ENCODE measurements at regions not wholly inside any gene's neighbourhood (a gene's known extent, or its start where the extent isn't known, plus 50 kb on each side); places are given as distances from the start of the nearest gene placed in this dataset.

GRCh38 chr7:49618028-49618427 lies 155.4 kb upstream of the VWC2 start (continued):
- TF ChIP-seq, protein P1, sequence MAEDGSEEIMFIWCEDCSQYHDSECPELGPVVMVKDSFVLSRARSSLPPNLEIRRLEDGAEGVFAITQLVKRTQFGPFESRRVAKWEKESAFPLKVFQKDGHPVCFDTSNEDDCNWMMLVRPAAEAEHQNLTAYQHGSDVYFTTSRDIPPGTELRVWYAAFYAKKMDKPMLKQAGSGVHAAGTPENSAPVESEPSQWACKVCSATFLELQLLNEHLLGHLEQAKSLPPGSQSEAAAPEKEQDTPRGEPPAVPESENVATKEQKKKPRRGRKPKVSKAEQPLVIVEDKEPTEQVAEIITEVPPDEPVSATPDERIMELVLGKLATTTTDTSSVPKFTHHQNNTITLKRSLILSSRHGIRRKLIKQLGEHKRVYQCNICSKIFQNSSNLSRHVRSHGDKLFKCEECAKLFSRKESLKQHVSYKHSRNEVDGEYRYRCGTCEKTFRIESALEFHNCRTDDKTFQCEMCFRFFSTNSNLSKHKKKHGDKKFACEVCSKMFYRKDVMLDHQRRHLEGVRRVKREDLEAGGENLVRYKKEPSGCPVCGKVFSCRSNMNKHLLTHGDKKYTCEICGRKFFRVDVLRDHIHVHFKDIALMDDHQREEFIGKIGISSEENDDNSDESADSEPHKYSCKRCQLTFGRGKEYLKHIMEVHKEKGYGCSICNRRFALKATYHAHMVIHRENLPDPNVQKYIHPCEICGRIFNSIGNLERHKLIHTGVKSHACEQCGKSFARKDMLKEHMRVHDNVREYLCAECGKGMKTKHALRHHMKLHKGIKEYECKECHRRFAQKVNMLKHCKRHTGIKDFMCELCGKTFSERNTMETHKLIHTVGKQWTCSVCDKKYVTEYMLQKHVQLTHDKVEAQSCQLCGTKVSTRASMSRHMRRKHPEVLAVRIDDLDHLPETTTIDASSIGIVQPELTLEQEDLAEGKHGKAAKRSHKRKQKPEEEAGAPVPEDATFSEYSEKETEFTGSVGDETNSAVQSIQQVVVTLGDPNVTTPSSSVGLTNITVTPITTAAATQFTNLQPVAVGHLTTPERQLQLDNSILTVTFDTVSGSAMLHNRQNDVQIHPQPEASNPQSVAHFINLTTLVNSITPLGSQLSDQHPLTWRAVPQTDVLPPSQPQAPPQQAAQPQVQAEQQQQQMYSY (CRISPR knock-in tag; IDR thresholded peaks at IDR 0.05) = no peak
- TF ChIP-seq SMAD3 (CRISPR knock-in tag; IDR thresholded peaks at IDR 0.05; ENCODE audit: borderline replicate concordance) (no peak), ZNF671 (CRISPR knock-in tag; IDR thresholded peaks at IDR 0.05) (no peak), ZNF317 (CRISPR knock-in tag; IDR thresholded peaks at IDR 0.05; ENCODE audit: borderline replicate concordance, low read depth) (no peak)

DNA sequence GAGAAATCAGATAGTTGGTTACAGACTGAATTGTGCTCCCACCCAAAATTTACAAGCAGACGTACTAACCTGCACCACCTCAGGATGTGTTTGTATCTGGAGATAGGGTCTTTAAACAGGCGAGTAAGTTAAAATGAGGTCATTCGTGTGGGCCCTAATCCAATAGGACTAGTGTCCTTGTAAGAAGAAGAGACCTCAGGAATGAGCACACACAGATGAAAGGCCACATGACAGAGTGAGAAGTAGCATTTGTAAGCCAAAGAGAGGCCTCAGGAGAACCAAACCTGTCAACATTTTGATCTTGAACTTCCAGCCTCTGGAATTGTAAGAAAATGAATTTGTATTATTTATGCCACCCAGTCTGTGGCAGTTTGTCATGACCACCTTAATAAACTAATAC lies 149.5 kb upstream of the VWC2 start:
- ChIA-PET POLR2A (no interaction called here), CTCF (no interaction called here)
- peaks cover 10% of the 10 kb centered on the region for H3K4me1 Mint-ChIP-seq
- ATAC-seq = no peak
- H3K9me3 Mint-ChIP-seq = peaks cover 25% of the 10 kb centered on the region
- no peak overlapping the region for H3K27ac Mint-ChIP-seq
- no peak for TF ChIP-seq JUN (CRISPR knock-in tag; IDR thresholded peaks at IDR 0.05)
- TF ChIP-seq ZNF219 (CRISPR knock-in tag; IDR thresholded peaks at IDR 0.05; ENCODE audit: borderline replicate concordance) = no peak
- no peak for TF ChIP-seq TCF7 (CRISPR knock-in tag; IDR thresholded peaks at IDR 0.05; ENCODE audit: low read depth)
- no peak for TF ChIP-seq SMAD3 (CRISPR knock-in tag; IDR thresholded peaks at IDR 0.05; ENCODE audit: borderline replicate concordance)
- TF ChIP-seq GTF2I (CRISPR knock-in tag; conservative IDR thresholded peaks at IDR 0.05) = no peak
- TF ChIP-seq, protein P2, sequence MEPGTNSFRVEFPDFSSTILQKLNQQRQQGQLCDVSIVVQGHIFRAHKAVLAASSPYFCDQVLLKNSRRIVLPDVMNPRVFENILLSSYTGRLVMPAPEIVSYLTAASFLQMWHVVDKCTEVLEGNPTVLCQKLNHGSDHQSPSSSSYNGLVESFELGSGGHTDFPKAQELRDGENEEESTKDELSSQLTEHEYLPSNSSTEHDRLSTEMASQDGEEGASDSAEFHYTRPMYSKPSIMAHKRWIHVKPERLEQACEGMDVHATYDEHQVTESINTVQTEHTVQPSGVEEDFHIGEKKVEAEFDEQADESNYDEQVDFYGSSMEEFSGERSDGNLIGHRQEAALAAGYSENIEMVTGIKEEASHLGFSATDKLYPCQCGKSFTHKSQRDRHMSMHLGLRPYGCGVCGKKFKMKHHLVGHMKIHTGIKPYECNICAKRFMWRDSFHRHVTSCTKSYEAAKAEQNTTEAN (CRISPR knock-in tag; IDR thresholded peaks at IDR 0.05) = no peak
- TF ChIP-seq NFATC4 (CRISPR knock-in tag; IDR thresholded peaks at IDR 0.05) = no peak
- no peak for TF ChIP-seq PRRX2 (CRISPR knock-in tag; IDR thresholded peaks at IDR 0.05)
- TF ChIP-seq, protein P3, sequence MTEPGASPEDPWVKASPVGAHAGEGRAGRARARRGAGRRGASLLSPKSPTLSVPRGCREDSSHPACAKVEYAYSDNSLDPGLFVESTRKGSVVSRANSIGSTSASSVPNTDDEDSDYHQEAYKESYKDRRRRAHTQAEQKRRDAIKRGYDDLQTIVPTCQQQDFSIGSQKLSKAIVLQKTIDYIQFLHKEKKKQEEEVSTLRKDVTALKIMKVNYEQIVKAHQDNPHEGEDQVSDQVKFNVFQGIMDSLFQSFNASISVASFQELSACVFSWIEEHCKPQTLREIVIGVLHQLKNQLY (CRISPR knock-in tag; IDR thresholded peaks at IDR 0.05) = no peak
- no peak for TF ChIP-seq TEAD4 (CRISPR knock-in tag; IDR thresholded peaks at IDR 0.05)
- TF ChIP-seq ELF4 (CRISPR knock-in tag; IDR thresholded peaks at IDR 0.05; ENCODE audit: low read depth) = no peak
- no peak for TF ChIP-seq OVOL2 (CRISPR knock-in tag; IDR thresholded peaks at IDR 0.05; ENCODE audit: borderline replicate concordance)
- TF ChIP-seq CREM (CRISPR knock-in tag; IDR thresholded peaks at IDR 0.05) = no peak
- no peak for TF ChIP-seq E2F5 (CRISPR knock-in tag; IDR thresholded peaks at IDR 0.05)
- TF ChIP-seq TEAD1 (CRISPR knock-in tag; IDR thresholded peaks at IDR 0.05) = no peak
- no peak overlapping the region for H3K4me3 Mint-ChIP-seq
- no peak for DNase-seq (ENCODE audit: low spot score)
- H3K36me3 Mint-ChIP-seq = peaks cover 5% of the 10 kb centered on the region
- no peaks in the 10 kb centered on the region; the same call in 1 of the 2 replicates for H3K27me3 Mint-ChIP-seq (ENCODE audit: low read depth)

DNA sequence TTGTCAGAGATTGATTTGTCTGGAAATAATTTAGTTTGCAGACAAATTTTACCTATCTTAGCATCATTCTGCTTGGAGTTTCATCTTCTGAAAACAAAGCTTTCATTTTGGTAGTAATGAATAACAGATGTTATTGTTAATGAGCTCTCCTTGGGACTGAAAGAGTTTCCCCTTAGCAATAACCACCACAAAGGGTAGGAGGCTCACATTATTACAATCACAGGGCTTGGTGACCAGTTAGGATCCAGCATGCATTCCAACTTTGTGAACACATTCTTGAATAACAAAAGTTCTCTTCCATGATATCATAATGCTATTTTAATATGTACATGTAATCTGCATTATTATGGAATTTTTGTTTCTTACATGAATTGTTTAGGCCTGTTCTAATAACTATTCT lies 148.8 kb upstream of the VWC2 start:
- no peak overlapping the region for H3K4me3 Mint-ChIP-seq
- H3K36me3 Mint-ChIP-seq = peaks cover 5% of the 10 kb centered on the region
- DNase-seq (ENCODE audit: low spot score) (no peak), ATAC-seq (no peak)
- H3K9me3 Mint-ChIP-seq = peaks cover 20% of the 10 kb centered on the region
- H3K4me1 Mint-ChIP-seq = peaks cover 10% of the 10 kb centered on the region
- CTCF ChIA-PET = interaction anchor here (1.5 kb wide), 1 partner anchor 11 kb away, joined by 4 read pairs; no protein-coding TSS in a partner anchor
- no peaks in the 10 kb centered on the region; the same call in 1 of the 2 replicates for H3K27me3 Mint-ChIP-seq (ENCODE audit: low read depth)
- POLR2A ChIA-PET = no interaction called here
- no peak overlapping the region for H3K27ac Mint-ChIP-seq
- TF ChIP-seq JAZF1 (CRISPR knock-in tag; IDR thresholded peaks at IDR 0.05) = no peak
- TF ChIP-seq FOXP1 (CRISPR knock-in tag; IDR thresholded peaks at IDR 0.05; ENCODE audit: borderline replicate concordance) = no peak
- TF ChIP-seq ATF1 (CRISPR knock-in tag; IDR thresholded peaks at IDR 0.05) = no peak
- TF ChIP-seq, protein P4, sequence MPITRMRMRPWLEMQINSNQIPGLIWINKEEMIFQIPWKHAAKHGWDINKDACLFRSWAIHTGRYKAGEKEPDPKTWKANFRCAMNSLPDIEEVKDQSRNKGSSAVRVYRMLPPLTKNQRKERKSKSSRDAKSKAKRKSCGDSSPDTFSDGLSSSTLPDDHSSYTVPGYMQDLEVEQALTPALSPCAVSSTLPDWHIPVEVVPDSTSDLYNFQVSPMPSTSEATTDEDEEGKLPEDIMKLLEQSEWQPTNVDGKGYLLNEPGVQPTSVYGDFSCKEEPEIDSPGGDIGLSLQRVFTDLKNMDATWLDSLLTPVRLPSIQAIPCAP (CRISPR knock-in tag; IDR thresholded peaks at IDR 0.05) = no peak
- no peak for TF ChIP-seq NFE2L1 (CRISPR knock-in tag; IDR thresholded peaks at IDR 0.05)
- TF ChIP-seq, protein P5, sequence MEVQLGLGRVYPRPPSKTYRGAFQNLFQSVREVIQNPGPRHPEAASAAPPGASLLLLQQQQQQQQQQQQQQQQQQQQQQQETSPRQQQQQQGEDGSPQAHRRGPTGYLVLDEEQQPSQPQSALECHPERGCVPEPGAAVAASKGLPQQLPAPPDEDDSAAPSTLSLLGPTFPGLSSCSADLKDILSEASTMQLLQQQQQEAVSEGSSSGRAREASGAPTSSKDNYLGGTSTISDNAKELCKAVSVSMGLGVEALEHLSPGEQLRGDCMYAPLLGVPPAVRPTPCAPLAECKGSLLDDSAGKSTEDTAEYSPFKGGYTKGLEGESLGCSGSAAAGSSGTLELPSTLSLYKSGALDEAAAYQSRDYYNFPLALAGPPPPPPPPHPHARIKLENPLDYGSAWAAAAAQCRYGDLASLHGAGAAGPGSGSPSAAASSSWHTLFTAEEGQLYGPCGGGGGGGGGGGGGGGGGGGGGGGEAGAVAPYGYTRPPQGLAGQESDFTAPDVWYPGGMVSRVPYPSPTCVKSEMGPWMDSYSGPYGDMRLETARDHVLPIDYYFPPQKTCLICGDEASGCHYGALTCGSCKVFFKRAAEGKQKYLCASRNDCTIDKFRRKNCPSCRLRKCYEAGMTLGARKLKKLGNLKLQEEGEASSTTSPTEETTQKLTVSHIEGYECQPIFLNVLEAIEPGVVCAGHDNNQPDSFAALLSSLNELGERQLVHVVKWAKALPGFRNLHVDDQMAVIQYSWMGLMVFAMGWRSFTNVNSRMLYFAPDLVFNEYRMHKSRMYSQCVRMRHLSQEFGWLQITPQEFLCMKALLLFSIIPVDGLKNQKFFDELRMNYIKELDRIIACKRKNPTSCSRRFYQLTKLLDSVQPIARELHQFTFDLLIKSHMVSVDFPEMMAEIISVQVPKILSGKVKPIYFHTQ (CRISPR knock-in tag; IDR thresholded peaks at IDR 0.05) = no peak
- TF ChIP-seq, protein P6, sequence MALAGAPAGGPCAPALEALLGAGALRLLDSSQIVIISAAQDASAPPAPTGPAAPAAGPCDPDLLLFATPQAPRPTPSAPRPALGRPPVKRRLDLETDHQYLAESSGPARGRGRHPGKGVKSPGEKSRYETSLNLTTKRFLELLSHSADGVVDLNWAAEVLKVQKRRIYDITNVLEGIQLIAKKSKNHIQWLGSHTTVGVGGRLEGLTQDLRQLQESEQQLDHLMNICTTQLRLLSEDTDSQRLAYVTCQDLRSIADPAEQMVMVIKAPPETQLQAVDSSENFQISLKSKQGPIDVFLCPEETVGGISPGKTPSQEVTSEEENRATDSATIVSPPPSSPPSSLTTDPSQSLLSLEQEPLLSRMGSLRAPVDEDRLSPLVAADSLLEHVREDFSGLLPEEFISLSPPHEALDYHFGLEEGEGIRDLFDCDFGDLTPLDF (CRISPR knock-in tag; IDR thresholded peaks at IDR 0.05) = no peak
